Endothelial cell (in vitro differentiated cells): ENCODE measurements at regions not wholly inside any gene's neighbourhood (a gene's known extent, or its start where the extent isn't known, plus 50 kb on each side); places are given as distances from the start of the nearest gene placed in this dataset.
"Not testable (repeated sequence)": the region's sequence is repeated elsewhere in the genome, so short reads cannot be mapped to it uniquely, and the experiment has no call there.

Source experiments
- DNase-seq: peaks from one replicate; pipeline ENCODE4 v3.0.0; 2021; ENCODE audit warnings: low spot score
- H3K27ac Mint-ChIP-seq: one replicate; pipeline ENCODE4 v1.8.0; 2021; ENCODE audit warnings: mixed read lengths, inconsistent platforms; ENCODE audit not compliant: unreplicated experiment
- H3K27me3 Mint-ChIP-seq: one replicate; pipeline ENCODE4 v1.8.0; 2021; ENCODE audit warnings: mild to moderate bottlenecking, moderate library complexity, mixed read lengths, inconsistent platforms; ENCODE audit not compliant: unreplicated experiment
- H3K36me3 Mint-ChIP-seq: one replicate; pipeline ENCODE4 v1.8.0; 2021; ENCODE audit warnings: mild to moderate bottlenecking, low read depth, mixed read lengths, inconsistent platforms; ENCODE audit not compliant: unreplicated experiment
- H3K4me1 Mint-ChIP-seq: one replicate; pipeline ENCODE4 v1.8.0; 2021; ENCODE audit warnings: mild to moderate bottlenecking, mixed read lengths, inconsistent platforms; ENCODE audit not compliant: unreplicated experiment
- H3K4me3 Mint-ChIP-seq: one replicate; pipeline ENCODE4 v1.8.0; 2021; ENCODE audit warnings: mild to moderate bottlenecking, mixed read lengths, inconsistent platforms; ENCODE audit not compliant: unreplicated experiment
- H3K9me3 Mint-ChIP-seq: one replicate; pipeline ENCODE4 v1.8.0; 2021; ENCODE audit warnings: mixed read lengths, inconsistent platforms; ENCODE audit not compliant: unreplicated experiment
- TF ChIP-seq, protein P1 (sequence below): fragments of 200-600 bp; sonication (generic); IDR thresholded peaks from one replicate; pipeline ENCODE4 v1.5.0; 2021; ENCODE audit warnings: antibody characterized with exemption; ENCODE audit not compliant: unreplicated experiment

DNA sequence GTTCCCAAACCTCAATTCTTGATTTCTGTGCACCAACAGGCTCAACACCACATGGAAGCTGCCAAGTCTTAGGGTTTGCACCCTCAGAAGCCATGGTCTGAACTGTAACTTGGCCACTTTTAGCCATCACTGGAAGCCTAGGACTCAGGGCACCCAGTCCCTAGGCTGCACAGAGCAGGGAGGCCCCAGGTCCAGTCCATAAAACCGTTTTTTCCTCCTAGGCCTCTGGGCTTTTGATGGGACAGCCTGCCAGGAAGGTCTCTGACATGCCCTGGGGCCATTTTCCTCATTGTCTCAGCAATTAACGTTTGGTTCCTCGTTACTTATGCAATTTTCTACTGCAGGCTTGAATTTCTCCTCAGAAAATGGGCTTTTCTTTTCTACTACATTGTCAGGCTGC lies 1259.6 kb downstream of the RAPGEF2 start:
- Mint-ChIP-seq H3K27me3 (no peaks in the 10 kb centered on the region), H3K27ac (no peak overlapping the region), H3K36me3 (no peaks in the 10 kb centered on the region)

DNA sequence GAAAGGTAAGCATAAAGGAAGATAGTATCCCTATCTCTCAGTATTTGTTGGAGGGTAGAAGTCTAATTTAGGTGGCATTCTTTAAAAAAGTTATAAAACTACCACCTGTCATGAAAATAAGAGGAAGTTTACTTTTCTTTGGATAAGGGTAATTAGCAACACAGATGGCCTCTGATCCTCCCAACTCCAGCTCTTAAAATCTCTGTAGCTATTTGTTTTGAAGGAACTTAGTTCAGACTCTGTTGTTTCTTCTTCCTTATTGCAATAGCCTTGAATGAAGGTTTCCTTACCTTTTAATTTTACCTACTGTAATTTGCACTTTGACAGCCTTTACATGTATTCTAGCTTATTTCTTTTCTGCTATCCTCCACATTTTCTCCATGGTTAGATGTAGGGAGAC lies 1261.3 kb downstream of the RAPGEF2 start:
- TF ChIP-seq, protein P1, sequence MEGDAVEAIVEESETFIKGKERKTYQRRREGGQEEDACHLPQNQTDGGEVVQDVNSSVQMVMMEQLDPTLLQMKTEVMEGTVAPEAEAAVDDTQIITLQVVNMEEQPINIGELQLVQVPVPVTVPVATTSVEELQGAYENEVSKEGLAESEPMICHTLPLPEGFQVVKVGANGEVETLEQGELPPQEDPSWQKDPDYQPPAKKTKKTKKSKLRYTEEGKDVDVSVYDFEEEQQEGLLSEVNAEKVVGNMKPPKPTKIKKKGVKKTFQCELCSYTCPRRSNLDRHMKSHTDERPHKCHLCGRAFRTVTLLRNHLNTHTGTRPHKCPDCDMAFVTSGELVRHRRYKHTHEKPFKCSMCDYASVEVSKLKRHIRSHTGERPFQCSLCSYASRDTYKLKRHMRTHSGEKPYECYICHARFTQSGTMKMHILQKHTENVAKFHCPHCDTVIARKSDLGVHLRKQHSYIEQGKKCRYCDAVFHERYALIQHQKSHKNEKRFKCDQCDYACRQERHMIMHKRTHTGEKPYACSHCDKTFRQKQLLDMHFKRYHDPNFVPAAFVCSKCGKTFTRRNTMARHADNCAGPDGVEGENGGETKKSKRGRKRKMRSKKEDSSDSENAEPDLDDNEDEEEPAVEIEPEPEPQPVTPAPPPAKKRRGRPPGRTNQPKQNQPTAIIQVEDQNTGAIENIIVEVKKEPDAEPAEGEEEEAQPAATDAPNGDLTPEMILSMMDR, result no peak
- no peak overlapping the region for H3K27ac Mint-ChIP-seq
- no peak overlapping the region for H3K4me3 Mint-ChIP-seq
- no peaks in the 10 kb centered on the region for H3K36me3 Mint-ChIP-seq
- no peak for DNase-seq
- no peaks in the 10 kb centered on the region for H3K9me3 Mint-ChIP-seq
- H3K27me3 Mint-ChIP-seq, result no peaks in the 10 kb centered on the region
- no peaks in the 10 kb centered on the region for H3K4me1 Mint-ChIP-seq

More for the DNA sequence above, 1259.6 kb downstream of the RAPGEF2 start:
- Mint-ChIP-seq H3K4me3 (no peak overlapping the region), H3K9me3 (no peaks in the 10 kb centered on the region), H3K4me1 (no peaks in the 10 kb centered on the region)
- TF ChIP-seq, protein P1, result no peak
- DNase-seq, result no peak

DNA sequence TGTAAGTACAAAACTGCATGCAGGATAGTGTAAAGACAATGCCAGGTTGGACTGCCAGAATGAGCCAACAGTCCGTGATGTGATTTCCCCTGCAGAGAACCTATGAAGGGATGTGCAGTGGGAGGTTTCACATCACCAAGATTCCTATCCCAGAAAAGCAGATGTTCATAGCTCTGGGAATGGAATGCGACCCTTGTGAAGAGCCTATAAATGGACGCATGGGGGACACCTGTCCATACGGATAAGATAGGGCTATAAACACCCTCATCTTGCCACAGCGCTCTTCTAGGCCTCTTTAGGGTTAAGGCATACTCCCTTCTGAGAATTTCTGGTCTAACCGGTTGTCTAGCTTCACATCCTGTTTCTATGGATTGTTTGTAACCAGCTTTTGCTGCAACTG lies 1261.8 kb downstream of the RAPGEF2 start:
- H3K9me3 Mint-ChIP-seq, H3K27ac Mint-ChIP-seq, DNase-seq, H3K4me3 Mint-ChIP-seq, H3K4me1 Mint-ChIP-seq, H3K36me3 Mint-ChIP-seq, H3K27me3 Mint-ChIP-seq: not testable (repeated sequence)

- not testable (repeated sequence) for H3K9me3 Mint-ChIP-seq, H3K27me3 Mint-ChIP-seq, H3K36me3 Mint-ChIP-seq, H3K4me3 Mint-ChIP-seq, DNase-seq, H3K27ac Mint-ChIP-seq, H3K4me1 Mint-ChIP-seq
These were observed 1262.5 kb downstream of the RAPGEF2 start for GRCh38 chr4:160365383-160365782.

DNA sequence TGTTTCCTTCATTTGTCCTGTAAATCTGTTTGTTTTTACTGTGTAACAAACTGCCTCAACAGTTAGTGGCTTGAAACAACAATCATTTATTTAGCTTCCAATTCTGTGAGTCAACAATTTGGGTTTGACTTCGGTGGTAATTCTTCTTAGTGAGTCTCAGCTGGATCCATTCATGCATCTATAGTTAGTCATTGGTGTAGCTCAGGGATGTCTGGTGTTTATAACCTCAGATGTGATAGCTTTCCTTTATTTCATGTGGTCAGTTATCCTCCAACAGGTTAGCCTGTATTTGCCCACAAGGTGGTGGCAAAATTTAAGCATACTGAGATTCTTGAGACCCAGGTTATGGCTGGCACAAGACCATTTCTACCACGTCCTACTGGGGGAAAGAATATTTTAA lies 1267.2 kb downstream of the RAPGEF2 start:
- Mint-ChIP-seq H3K4me3 (no peak overlapping the region), H3K9me3 (no peaks in the 10 kb centered on the region), H3K27me3 (no peaks in the 10 kb centered on the region), H3K4me1 (peaks cover 2% of the 10 kb centered on the region), H3K27ac (no peak overlapping the region), H3K36me3 (no peaks in the 10 kb centered on the region)
- TF ChIP-seq, protein P1, result no peak
- DNase-seq, result no peak

DNA sequence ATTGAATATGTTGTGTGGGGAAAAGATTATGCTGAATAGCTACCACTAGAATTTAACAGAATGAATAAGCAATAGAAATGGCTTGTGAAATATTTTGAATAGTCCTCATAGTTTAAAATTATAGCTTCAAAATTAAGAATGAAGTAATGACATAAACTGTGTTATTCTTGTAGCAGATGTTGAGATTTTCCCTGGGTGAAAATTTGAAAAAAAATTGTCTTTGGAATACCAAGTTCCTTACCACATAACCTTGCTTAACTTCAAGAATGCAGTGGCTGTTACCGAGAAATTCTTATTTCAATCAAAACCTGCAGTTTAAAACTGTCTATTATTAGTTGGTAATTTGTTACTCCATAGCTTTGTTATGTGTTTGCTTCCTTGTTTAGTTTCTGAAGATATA lies 1268.6 kb downstream of the RAPGEF2 start:
- H3K27ac Mint-ChIP-seq, result no peak overlapping the region
- TF ChIP-seq, protein P1, result no peak
- H3K9me3 Mint-ChIP-seq, result no peaks in the 10 kb centered on the region
- no peaks in the 10 kb centered on the region for H3K27me3 Mint-ChIP-seq
- peaks cover 4% of the 10 kb centered on the region for H3K4me1 Mint-ChIP-seq
- H3K36me3 Mint-ChIP-seq, result no peaks in the 10 kb centered on the region
- H3K4me3 Mint-ChIP-seq, result no peak overlapping the region
- no peak for DNase-seq
